DMS53 treated with DMSO at 0.1 percent for 48 hours (cell line): ENCODE measurements at regions not wholly inside any gene's neighbourhood (a gene's known extent, or its start where the extent isn't known, plus 50 kb on each side); places are given as distances from the start of the nearest gene placed in this dataset.

ENCODE experiments used
- DNase-seq: peaks from one replicate; lab custom pipeline; 2025; ENCODE audit not compliant: unreplicated experiment; lab: John Stamatoyannopoulos, UW

DNA sequence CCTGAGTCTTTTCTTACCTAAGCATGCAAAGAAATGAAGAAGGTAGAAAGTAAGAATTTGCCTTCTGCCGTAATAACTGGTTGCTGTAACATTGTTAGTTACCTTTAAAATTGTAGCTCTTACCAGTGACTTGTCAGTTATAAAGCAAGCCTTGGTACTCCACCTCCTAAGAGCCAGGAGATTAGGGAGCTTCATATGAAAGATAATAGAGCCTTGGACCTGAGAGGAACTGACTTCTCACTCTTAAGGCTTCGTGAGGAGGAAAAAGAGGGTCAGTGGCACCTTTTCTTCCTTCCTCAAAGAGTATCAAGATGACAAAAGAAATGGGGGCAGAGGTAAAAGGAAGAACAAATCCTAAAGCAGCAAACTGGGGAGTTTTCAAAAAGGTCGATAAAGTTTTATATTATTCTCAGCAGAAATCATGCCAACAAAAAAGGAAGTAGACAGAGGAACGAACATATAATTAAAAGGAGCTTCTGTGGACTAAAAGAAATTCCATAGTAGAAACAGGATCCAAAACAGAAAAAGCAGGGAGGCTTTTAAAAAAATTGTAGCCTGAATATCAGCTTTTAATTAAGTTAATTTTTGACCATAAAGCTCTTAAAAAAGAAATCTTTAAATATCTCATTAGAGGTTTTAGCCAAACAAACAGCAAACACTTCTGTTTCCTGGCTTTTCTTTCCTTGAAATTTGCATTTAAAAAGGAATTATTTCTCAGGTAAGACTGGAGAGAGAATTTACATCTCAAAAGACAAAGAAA lies 847.1 kb upstream of the ALCAM start:
- no peak for DNase-seq

DNA sequence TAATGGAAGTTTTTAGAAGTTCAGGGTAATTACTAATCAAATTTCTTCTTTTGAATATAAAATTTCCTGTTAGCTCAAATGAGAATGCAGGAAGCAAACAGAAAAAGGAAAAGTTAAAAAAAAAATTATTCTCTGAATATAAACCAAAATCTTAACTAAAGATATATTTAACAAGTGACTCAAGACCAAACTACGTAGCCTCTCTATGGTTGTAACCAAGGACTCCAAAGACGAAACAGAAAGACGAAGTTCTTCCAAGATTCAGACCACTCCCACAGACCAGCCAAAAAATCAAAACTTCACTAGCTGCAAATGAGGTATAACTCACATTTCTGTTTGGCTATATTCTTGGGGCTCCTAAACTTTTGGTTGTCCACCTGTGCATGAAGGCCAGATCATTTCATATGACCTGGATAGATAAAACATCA lies 846.5 kb upstream of the ALCAM start:
- DNase-seq, result no peak

DNA sequence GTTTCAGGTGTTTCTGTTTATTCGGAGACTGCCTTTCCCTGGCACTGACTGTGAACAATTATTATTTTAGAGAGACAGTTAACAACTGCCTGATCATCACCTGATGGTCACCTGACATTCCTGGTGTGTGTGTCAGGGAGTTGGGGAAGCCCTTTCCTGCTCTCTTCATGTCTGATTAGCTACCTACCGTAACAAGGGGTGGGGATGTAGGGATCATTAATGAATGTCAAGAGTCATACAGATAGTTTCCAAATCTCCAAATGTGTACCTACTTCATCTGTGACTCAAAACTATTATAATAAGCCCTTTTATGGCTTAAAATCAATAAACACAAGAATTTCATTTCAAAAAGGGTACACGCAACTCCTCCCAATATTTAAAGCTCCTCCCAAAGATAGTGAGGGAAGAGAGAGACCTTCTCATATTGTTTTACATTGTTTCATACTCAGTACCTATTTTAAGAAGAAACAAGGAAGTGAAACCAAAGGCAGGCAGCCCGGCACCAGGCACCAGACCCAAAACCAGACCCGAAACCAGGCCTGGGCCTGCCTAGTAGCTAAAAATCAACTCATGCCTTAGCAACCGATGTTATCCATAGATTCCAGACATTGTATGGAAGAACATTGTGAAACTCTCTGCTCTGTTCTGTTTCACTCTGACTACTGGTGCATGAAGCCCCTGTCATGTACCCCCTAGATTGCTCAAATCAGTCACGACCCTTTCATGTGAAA lies 844.9 kb upstream of the ALCAM start:
- DNase-seq, result no peak

DNA sequence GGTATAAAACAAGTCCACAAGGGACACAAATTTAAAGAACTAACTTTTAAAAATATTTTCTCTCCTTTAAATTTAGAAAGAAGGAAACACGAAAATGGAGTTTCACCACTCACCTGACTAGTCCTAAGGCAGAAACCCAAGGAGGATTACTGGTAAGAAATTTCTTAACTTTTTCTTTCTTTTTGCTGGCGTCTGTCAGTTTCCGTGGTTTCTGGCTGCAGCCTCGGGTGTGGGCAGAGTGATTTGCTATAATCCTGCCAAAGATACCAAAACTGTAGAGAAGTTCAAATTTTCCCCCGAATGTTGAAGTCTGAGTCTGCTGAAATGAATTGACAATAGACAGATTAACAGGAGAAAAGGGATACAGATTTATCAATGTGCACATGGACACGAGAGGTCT lies 843.6 kb upstream of the ALCAM start:
- DNase-seq, result no peak

DNA sequence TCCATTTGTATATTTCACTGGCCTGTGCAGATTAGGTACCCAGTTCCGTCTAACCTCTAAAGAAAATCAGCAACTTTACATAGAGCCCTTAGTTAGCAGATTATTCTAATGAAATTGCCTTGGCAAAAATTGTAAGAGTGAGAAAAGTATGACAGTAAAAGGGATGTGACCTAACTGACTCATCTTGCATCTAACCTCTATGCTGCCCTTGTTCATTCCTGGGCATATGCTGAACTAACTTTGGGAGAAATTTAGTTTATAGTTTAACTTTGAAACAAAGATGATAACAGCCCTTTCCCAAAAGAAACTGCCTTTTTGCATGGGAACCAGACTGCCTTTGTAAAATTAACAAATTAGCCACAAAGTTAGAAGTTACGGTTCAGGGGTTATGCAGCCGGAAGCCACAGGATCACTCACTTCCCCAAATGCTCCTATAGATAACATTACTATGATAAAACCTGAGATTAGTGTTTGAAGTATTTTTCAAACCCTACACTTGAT lies 839.8 kb upstream of the ALCAM start:
- no peak for DNase-seq

DNA sequence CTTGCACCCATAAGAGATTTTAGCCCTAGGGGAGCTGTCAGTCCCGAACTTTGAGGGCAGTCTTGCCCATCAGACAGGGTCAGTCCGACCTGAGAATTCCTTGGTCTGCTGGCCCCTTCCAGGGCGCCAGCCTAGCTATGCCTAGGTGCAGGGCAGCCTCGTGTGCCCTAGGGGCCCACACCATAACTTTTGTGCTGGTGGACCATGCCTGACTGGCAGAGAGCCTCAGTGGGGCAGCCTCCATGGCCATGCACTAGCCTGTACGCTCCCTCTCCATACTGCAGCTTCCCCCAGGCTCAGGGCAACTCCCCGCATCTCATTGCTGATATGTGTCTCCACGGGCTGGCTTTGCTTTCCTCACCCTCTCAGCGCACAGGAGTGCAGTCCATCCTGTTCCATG lies 835.8 kb upstream of the ALCAM start:
- no peak for DNase-seq

DNA sequence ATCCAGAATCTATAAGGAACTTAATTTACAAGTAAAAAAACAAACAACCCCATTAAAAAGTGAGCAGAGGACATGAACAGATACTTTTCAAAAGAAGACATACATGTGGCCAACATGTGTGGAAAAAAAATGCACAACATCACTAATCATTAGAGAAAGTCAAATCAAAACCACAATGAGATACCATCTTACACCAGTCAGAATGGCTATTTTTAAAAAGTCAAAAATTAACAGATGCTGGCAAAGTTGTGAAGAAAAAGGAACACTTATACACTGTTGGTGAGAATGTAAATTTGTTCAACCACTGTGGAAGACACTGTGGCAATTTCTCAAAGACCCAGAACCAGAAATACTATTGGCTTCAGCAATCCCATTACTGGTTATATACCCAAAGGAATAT lies 830.0 kb upstream of the ALCAM start:
- DNase-seq, result no peak

DNA sequence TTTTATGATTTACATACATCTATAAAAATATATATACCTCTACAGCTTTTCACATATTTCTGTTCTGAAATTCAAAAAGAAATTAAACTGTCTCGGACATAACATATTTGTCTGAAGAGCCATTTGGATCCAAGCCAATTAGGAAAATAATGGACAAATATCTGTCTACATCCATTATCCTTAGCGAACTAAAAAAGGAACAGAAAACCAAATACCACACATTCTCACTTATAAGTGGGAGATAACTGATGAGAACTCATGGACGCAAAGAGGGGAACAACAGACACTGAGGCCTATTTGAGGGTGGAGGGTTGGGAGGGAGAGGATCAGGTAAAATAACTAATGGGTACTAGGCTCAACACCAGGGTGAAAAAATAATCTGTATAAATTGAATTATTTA lies 829.4 kb upstream of the ALCAM start:
- no peak for DNase-seq

DNA sequence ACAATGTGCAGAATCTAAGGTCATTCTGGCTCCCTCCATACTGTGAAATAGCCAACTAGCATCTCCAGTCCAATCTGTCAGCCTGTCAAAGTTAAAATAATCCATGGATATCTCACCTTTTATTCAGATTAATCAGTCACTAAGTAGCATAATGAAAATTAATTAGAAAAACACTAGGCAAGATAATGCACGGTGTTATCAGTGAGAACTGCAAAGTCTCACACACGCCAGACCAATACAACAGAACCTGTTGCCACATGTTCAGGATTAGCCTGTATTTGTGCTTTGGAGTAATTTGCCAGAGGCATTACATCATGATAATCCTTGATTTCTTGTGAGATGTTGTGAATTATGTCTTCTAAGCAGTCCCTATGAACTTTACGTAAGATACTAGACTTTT lies 820.4 kb upstream of the ALCAM start:
- DNase-seq, result no peak

DNA sequence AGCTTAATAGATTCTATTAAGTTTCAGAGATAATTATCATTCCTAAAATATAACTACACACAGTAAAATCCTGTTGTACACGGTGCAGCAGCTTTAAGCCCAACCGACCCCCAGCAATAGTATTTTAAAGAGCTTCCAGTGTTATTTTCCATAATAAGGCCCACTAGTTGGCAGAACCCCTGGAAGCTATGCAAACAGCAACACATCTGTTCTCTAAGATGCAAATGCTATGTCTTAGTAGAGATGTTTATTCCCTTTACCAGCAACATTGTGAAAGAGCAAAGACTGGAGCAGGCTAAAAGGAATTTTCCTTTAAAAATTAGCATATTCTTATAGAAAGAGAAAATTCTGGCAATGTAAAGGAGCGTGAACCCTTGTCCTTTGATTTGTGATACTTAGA lies 819.7 kb upstream of the ALCAM start:
- DNase-seq, result no peak

DNA sequence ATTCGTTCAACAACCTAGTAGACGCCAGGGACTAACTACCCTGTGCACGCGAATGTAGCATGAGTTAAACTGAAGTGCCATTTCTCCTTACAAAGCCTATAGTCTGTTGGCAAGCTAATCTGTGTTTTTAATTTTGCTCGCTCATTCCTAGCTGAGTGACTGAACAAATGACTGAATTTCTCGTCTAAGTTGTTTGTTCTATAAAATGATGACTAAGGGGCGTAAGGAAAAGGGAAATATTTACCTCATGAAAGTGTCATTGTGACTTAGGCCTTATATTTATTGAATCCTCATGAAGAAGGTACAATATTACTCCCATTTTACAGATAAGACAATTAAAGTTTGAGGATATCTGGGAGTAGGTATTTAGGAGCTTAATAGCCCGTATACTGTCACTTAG lies 818.3 kb upstream of the ALCAM start:
- DNase-seq, result no peak

DNA sequence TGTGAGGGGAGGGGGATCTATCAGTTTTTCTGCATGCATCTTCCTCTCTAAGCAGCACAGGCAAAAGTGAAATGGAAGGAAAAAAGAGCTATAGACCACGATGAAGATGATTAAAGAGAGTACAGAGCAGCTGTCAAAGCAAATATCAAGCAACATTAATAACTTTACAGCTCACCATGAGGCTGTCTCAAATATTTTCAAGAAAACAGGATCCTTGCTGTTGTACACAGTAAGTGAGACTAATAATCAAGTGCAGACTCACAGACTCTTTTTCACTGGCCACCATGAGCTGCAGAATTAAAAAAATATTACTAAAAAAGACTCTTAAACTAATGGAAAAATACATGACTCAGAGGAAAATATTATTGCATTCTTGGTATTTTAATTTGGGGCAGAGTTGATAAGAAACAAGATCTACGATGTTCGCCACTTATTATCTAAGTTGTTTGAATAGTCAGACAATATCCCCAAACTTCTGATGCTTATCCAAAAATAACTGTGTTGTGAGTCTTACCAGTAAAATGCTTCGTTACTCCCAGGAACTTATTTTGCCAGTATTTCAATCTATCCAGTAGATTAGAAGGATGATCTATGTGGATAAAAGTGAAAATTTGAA lies 817.5 kb upstream of the ALCAM start:
- DNase-seq, result no peak

DNA sequence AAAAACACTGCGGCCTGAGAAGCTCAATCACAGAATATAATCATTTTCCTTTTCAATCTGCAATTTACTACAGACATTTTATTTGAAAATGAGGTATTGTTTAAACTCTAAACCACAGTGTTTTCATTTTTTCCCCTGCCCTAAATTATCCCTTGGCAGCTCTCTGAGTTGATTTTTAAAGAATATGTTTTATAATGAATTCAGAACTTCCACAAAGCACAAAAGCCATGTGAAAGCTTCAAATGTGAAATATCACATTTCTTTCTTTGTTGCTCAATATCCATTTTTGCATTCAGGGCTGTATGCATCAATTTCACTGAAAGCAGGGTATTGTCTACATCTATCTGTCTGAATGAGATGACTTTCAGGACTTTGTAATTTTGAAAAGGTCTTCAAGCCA lies 813.6 kb upstream of the ALCAM start:
- no peak for DNase-seq

DNA sequence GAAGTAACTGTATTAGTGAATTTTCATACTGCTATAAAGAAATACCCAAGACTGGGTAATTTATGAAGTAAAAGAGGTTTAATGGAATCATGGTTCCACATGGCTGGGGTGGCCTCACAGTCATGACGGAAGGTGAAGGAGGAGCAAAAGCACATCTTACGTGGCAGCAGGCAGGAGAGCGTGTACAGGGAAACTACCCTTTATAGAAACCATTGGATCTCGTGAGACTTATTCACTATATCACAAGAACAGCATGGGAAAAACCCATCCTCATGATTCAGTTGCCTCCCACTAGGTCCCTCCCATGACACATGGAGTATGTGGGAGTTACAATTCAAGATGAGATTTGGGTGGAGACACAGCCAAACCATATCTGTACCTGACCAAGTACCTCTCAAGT lies 812.3 kb upstream of the ALCAM start:
- DNase-seq, result no peak

DNA sequence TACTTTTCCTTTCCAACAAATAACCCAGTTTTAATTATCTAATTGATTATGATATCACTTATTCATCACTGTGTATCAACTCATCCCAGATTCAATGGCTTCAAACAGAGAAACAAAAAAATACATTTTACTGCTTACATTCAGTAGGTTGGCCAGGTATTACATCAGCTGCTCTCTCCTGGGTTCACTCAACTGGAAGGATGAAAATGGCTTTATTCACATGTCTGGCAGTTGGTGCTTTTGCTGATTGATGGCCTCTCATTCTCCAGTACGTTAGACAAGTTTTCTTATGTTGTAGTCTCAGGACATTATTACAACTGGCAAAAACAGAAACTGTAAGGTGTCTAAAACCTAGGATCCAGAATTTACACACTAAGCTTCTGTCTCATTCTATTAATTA lies 811.0 kb upstream of the ALCAM start:
- DNase-seq, result no peak

DNA sequence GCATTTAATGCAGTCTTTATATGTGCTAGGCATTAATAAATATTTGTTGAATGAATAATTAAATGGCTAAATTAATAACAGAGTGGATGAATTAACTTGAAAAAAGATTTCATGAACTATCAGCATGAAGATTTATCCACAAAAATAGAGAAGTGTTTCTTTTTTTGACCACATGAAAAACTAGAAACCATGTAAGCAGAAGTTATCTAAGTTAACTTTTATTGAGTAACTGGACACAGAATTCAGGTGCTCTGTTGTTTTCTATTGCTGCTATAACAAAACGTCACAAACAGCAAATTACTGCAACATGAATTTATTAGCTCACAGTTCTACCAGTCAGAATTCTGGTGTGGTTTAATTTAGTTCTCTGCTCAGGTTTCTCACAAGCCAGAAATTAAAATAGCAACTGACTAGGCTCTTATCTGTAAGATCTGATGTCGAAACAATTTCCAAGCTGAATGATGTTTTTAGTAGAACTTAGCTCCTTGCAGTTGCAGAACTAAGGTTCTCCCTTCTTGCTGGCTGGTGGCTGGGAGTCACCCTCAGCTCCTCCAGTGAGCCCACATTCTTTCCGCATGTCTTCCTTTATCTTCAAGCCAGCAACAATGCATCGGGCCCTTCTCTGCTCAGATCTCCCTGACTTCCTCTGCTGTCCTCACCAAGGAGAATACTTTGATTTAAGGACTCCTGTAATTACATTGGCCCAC lies 810.2 kb upstream of the ALCAM start:
- no peak for DNase-seq

DNA sequence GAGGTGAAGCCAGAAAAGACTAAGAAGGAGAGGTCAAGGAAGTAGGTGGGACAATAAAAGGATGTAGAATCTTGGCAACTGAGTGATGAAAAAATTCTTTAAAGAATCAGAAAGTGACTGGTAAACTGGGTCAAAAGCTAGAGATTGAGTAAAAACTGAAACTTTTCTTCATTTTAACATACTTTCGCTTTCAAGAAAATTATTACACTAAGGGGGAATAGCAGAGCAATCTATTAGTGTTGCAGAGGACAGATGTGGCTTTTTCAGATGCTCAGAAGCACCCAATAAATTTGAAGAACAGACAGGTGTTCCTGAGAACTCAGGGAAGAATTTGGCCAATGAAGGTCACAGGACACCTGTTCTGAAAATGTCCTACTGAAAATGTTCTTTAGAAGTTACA lies 805.4 kb upstream of the ALCAM start:
- no peak for DNase-seq

DNA sequence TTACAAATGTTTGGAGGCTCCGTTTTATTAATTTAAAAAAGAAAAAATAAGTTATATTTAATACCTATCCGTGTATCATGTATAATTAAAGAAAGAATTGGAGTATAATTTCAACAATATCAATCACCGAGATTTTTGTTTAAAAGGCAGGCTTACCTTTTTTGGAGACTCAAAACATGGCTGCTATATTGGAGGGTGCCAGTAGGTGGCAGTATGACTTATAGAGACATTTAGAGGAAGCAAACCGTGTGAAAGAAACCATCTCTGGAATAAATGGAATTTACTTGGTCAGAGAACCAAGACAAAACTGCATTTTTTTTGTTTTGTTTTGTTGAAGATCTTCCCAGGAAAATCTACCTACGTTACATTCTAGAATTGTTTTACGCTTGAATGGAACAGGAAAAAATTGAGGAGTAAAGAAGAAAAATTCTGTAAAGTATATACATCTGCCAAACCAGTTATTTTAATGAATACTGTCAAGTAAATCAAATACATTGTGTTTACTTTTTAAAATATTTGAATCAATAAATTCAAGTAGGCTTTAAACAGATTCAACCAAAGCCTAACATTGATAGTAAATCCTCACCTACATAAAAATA lies 802.6 kb upstream of the ALCAM start:
- no peak for DNase-seq

DNA sequence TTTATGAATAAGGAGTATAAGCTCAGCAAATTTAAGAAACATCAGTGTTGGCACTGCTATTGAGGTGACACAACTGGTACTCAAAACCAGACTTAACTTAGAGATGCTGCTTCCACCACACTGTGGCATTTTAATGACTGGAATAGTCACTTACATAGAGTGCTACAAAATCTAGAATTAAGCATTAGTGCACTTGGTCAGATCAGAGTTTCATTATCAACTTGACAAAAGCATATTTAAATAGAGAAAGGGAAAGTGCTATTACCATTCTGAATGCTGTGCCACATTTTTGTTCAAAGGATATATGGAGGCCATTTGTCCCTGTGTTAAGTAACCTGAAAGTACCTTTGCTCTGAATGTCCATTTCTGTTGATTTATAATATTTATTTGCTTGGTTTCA lies 800.7 kb upstream of the ALCAM start:
- no peak for DNase-seq

DNA sequence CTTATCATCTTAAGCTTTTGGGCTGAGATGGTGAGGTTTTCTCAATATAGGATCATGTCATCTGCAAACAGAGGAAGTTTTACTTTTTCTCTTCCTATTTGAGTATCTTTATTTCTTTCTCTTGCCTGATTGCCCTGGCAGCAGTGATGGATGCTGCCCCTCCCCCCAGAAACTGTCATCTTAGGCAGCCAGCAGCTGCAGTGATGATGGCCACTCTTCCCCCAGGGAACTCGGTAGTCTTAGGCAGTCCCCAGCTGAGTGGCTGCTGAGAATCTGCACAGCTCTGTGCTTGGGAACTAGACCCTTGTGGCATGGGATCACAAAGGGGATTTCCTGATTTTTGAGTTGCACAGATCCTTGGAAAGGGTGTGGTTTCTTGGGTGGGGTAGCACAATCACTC lies 791.1 kb upstream of the ALCAM start:
- no peak for DNase-seq

DNA sequence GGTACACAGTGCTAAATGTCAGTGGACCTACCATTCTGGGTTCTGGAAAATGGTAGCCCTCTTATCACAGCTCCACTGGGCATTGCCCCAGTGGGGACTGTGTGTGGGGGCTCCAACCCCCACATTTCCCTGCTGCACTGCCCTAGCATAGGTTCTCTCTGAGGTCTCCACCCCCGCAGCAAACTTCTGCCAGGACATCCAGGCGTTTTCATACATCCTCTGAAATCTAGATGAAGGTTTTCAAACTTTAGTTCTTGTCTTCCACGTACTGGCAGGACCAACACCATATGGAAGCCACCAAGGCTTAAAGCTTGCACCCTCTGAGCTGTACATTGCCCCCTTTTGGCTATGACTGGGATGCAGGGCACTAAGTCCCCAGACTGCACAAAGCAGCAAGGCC lies 788.2 kb upstream of the ALCAM start:
- DNase-seq, result no peak
